Loucy (cell line): ENCODE measurements at regions not wholly inside any gene's neighbourhood (a gene's known extent, or its start where the extent isn't known, plus 50 kb on each side); places are given as distances from the start of the nearest gene placed in this dataset.

Experiments used
- CTCF ChIP-seq: fragments of 200-600 bp; sonication (generic); conservative IDR thresholded peaks from 2 replicates; pipeline ENCODE4 v1.5.1; 2014; ENCODE audit warnings: mild to moderate bottlenecking, antibody characterized with exemption, low read length
- EZH2phosphoT487 ChIP-seq: fragments of 200-600 bp; IDR thresholded peaks from 2 replicates; pipeline ENCODE4 v1.6.1; 2018; ENCODE audit warnings: antibody characterized with exemption, mild to moderate bottlenecking, moderate library complexity, borderline replicate concordance

- TF ChIP-seq CTCF (no peak), EZH2phosphoT487 (no peak)
Observed at GRCh38 chr4:125693228-125693627, 378.5 kb downstream of the FAT4 start.
